Stomach (tissue), 8 donors: ENCODE measurements at regions not wholly inside any gene's neighbourhood (a gene's known extent, or its start where the extent isn't known, plus 50 kb on each side); places are given as distances from the start of the nearest gene placed in this dataset.
A peak's percentile ranks its signal among the peaks of the same experiment; 100 is the strongest.

ENCODE experiments used
- DNase-seq, 2 donors: peaks; one replicate each; pipeline versions ENCODE4 v3.0.0 to v3.0.0-alpha.2; 2013 to 2019
- H3K27ac ChIP-seq, 5 donors: fragments of 200-600 bp in 4 of 5; sonication (generic) in 4 of 5; one replicate each; pipeline ENCODE4 v1.5.1; 2013 to 2019; ENCODE audit warnings: mild to moderate bottlenecking in 1 of 5, moderate library complexity in 1 of 5
- H3K27me3 ChIP-seq, 3 donors: fragments of 200-600 bp; sonication (generic); one replicate each; pipeline ENCODE4 v1.5.1; 2017 to 2019; ENCODE audit warnings: mixed run types in 1 of 3
- H3K36me3 ChIP-seq, 4 donors: fragments of 200-600 bp; sonication (generic); 1 replicate in 3 of 4; 2 replicates in 1 of 4; pipeline ENCODE4 v1.5.1; 2016 to 2019
- H3K4me1 ChIP-seq, 4 donors: fragments of 200-600 bp; sonication (generic); one replicate each; pipeline ENCODE4 v1.5.1; 2016 to 2019
- H3K4me3 ChIP-seq, 4 donors: fragments of 200-600 bp; sonication (generic) in 3 of 4; one replicate each; pipeline ENCODE4 v1.5.1; 2016 to 2019; ENCODE audit warnings: mild to moderate bottlenecking in 1 of 4
- H3K9me3 ChIP-seq, 4 donors: fragments of 200-600 bp; sonication (generic); one replicate each; pipeline ENCODE4 v1.5.1; 2016 to 2019
- EP300 ChIP-seq: sonication (generic); formaldehyde crosslinking; IDR thresholded peaks from one replicate; pipeline ENCODE4 v1.6.1; 2017; ENCODE audit warnings: antibody characterized with exemption
- POLR2A ChIP-seq, 4 donors: fragments of 450-650 bp; IDR thresholded peaks; one replicate each; pipeline ENCODE4 v1.6.1; 2016; ENCODE audit warnings: antibody characterized with exemption in 4 of 4, control low read depth in 2 of 4, mild to moderate bottlenecking in 1 of 4, moderate library complexity in 1 of 4
- POLR2AphosphoS5 ChIP-seq, 3 donors: sonication (generic); formaldehyde crosslinking; IDR thresholded peaks; one replicate each; pipeline ENCODE4 v1.6.1; 2016; ENCODE audit warnings: antibody characterized with exemption in 3 of 3
- WGBS, 5 donors: extraction: QIAGEN DNeasy Blood & Tissue Kit in 3 of 5; methylation state at CpG; one replicate each; pipeline versions ENCODE4 v1.1.5 to v1.1.7; 2013 to 2018; 5-methylcytosine and 5-hydroxymethylcytosine counted together
- intact Hi-C: fragments of 100-400 bp; cut with DNase I; formaldehyde crosslinking; loops from one replicate; pipeline ENCODE4 v1.15.1; 2023; ENCODE audit warnings: low total_unique reads
- TF ChIP-seq, protein P1 (sequence below), 7 experiments: fragments of 450-650 bp in 4 of 7; fragments of 200-600 bp in 3 of 7; sonication (generic) in 3 of 7; IDR thresholded peaks; one replicate each; pipeline ENCODE4 v1.5.1; 2016 to 2019; ENCODE audit warnings: antibody characterized with exemption in 7 of 7, control low read depth in 2 of 7, mild to moderate bottlenecking in 1 of 7
- donor health status: healthy with polysubstance abuse.
- donor health status: Bipolar disorder and iron deficiency.
- donor health status: healthy.

DNA sequence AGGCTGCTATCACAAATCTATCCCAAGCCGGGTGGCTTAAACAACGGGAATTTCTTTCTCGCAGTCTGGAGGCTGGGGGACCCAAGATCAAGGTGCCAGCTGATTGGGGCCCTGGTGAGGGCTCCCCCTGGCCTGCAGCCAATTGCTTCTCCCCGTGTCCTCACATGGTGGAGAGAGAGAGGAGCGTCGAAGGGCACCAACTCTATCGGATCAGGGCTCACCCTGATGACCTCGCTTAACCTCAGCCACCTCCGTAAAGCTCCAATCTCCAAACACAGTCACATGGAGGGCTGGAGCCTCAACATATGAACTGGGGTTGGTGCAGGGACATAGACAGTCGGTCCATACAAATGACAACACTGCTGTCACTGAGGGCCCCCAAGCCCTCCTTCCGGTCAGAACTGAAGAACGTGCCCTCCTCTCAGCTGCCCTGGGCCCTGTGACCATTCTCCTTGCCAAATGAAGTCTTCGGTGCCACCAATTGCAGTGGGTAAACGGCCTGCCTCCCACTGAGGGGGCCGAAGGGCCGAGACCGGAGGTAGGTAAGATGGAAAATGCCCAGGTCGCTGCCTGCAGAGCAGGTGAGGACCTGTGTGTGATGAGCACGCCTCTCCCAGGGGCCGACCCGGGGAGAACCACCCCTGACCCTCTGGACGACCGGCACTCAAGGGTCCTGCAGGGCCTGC is 211.0 kb downstream of the TOMM20 start:
- H3K27me3 ChIP-seq = no peaks in the 10 kb centered on the region
- H3K4me3 ChIP-seq = no peak overlapping the region
- intact Hi-C loops = no loop called here
- WGBS, 5 donors = 50 to 71% (median 64%) methylated on average over 14 to 23 of the region's 23 CpGs
- TF ChIP-seq POLR2AphosphoS5 (IDR thresholded peaks at IDR 0.05) (no peak), EP300 (no peak), POLR2A (IDR thresholded peaks at IDR 0.05) (no peak)
- TF ChIP-seq, protein P1, sequence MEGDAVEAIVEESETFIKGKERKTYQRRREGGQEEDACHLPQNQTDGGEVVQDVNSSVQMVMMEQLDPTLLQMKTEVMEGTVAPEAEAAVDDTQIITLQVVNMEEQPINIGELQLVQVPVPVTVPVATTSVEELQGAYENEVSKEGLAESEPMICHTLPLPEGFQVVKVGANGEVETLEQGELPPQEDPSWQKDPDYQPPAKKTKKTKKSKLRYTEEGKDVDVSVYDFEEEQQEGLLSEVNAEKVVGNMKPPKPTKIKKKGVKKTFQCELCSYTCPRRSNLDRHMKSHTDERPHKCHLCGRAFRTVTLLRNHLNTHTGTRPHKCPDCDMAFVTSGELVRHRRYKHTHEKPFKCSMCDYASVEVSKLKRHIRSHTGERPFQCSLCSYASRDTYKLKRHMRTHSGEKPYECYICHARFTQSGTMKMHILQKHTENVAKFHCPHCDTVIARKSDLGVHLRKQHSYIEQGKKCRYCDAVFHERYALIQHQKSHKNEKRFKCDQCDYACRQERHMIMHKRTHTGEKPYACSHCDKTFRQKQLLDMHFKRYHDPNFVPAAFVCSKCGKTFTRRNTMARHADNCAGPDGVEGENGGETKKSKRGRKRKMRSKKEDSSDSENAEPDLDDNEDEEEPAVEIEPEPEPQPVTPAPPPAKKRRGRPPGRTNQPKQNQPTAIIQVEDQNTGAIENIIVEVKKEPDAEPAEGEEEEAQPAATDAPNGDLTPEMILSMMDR (IDR thresholded peaks at IDR 0.05) = no peak
- peak overlapping the region; percentile 82 to 90 (median 88) for H3K27ac ChIP-seq
- DNase-seq = no peak
- H3K36me3 ChIP-seq = no peaks in the 10 kb centered on the region
- H3K4me1 ChIP-seq = peaks cover 67 to 85% (median 77%) of the 10 kb centered on the region in 4 donors
- H3K9me3 ChIP-seq = no peaks in the 10 kb centered on the region

DNA sequence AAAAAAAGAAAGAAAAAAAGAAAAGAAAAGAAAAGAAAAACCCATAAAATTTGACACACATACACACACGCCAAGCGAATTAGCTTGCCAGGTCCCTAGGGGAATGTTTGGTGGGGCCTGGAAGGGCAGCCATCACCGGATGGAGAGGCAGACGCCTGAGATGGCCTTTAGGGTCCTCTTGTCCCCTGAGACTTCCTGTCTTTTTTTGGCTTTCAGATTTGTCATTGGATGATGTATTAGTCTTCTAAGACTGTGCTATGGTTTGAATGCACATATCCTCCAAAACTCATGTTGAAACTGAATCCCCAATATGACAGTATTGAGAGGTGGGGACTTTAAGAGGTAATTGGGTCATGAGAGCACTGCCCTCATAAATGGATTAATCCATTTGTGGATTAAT is 211.8 kb downstream of the TOMM20 start:
- 77 to 93% (median 90%) methylated on average over 4 of the region's 4 CpGs for WGBS, 5 donors
- no peak for DNase-seq
- H3K36me3 ChIP-seq = no peaks in the 10 kb centered on the region
- no peaks in the 10 kb centered on the region for H3K9me3 ChIP-seq
- TF ChIP-seq POLR2A (IDR thresholded peaks at IDR 0.05) = no peak
- TF ChIP-seq, protein P1 (IDR thresholded peaks at IDR 0.05) = no peak
- TF ChIP-seq POLR2AphosphoS5 (IDR thresholded peaks at IDR 0.05) = no peak
- no peak for TF ChIP-seq EP300
- intact Hi-C loops = no loop called here
- H3K4me3 ChIP-seq = no peak overlapping the region
- H3K27ac ChIP-seq = peak overlapping the region in 4 of 5 donors; percentile 82 to 90 (median 88)
- no peaks in the 10 kb centered on the region for H3K27me3 ChIP-seq
- H3K4me1 ChIP-seq = peaks cover 69 to 93% (median 79%) of the 10 kb centered on the region in 4 donors

DNA sequence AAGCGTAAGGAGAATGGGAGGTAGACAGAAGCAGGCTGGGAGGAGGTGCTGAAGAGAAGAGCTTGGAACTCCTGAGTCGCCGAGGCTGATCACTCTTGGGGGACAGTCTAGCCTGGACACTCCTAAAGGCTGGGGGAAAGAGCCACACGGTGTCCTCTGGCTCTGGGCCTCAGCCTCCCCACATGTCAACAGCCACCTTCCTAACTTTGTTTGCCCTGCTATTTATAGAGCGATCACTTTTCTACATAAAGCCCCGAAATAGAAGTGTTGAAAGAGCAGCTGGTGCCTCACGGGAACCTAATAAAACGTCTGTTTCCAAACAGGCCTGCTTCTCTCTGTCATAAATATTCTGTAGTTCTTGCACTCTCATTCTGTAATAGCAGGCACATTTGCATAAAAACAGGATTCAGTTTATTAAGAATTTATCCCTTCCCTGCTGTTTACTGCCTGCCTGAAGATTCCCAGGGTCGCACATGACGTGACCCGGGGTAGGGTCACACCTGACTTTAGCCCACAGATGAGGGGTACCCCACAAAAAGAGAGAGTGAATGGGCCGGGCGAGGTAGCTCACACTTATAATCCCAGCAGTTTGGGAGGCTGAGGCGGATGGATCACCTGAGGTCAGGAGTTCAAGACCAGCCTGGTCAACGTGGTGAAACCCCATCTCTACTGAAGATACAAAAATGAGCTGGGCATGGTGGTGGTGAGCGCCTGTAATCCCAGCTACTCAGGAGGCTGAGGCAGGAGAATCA is 212.5 kb downstream of the TOMM20 start:
- Histone ChIP-seq H3K9me3 (no peaks in the 10 kb centered on the region), H3K4me1 (peaks cover 61 to 93% (median 76%) of the 10 kb centered on the region in 4 donors), H3K36me3 (no peaks in the 10 kb centered on the region), H3K4me3 (no peak overlapping the region), H3K27me3 (no peaks in the 10 kb centered on the region), H3K27ac (peak overlapping the region; percentile 8 to 90 (median 87))
- 58 to 68% (median 60%) methylated on average over 16 of the region's 16 CpGs for WGBS, 5 donors
- intact Hi-C loops = no loop called here
- peak in 1 of 3 donors; percentile 74 for TF ChIP-seq POLR2AphosphoS5 (IDR thresholded peaks at IDR 0.05)
- no peak for TF ChIP-seq POLR2A (IDR thresholded peaks at IDR 0.05)
- peak; percentile 34 for TF ChIP-seq EP300
- TF ChIP-seq, protein P1 (IDR thresholded peaks at IDR 0.05) = no peak
- peak; percentile 34 to 63 for DNase-seq

DNA sequence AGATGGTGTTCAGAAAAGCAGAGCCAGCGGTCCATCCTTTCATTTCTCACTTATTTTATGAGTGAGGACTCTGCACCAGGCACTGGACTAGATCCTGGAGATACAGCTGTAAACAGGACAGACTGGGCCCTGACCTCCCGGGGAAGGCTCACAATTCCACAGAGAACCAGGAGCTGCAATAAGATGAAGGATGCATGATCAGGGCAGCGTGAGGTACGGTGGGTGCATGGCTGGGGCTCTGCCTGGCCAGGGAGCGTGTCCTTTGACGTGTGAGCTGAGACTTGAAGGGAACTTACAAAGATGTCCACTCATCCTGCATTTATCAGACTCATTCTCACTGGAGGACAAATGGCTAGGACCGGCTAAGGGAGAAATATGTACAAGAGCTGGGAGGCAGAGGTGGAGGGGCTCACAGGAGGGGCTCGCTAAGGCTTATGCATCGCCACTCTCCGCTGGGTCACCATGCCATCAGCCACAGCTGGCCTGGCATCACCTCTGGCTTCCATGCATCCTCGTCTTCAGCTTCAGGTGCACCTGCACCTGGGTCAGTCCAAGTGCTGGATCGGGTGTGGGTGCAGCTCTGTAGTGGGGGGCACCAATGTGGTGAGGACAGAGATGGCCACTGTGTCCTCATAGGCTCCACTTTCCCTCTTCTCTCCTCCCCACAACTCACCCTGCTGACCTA is 213.9 kb downstream of the TOMM20 start:
- WGBS, 5 donors = 96 to 99% (median 97%) methylated on average over 11 to 12 of the region's 12 CpGs
- peaks cover 48 to 79% (median 62%) of the 10 kb centered on the region in 4 donors for H3K4me1 ChIP-seq
- H3K9me3 ChIP-seq = no peaks in the 10 kb centered on the region
- TF ChIP-seq, protein P1 (IDR thresholded peaks at IDR 0.05) = no peak
- TF ChIP-seq POLR2A (IDR thresholded peaks at IDR 0.05) (no peak), POLR2AphosphoS5 (IDR thresholded peaks at IDR 0.05) (no peak), EP300 (no peak)
- intact Hi-C loops = no loop called here
- peak in 1 of 2 donors; percentile 17 for DNase-seq
- H3K36me3 ChIP-seq = no peaks in the 10 kb centered on the region
- no peak overlapping the region for H3K4me3 ChIP-seq
- peak overlapping the region in 2 of 5 donors; percentile 17 to 87 for H3K27ac ChIP-seq
- no peaks in the 10 kb centered on the region for H3K27me3 ChIP-seq
